Fibroblast of skin of back (primary cell): ENCODE measurements at regions not wholly inside any gene's neighbourhood (a gene's known extent, or its start where the extent isn't known, plus 50 kb on each side); places are given as distances from the start of the nearest gene placed in this dataset.
"Not testable (repeated sequence)": the region's sequence is repeated elsewhere in the genome, so short reads cannot be mapped to it uniquely, and the experiment has no call there.

Experiments
- DNase-seq: peaks from one replicate; pipeline ENCODE4 v3.0.0-alpha.2; 2013

DNA sequence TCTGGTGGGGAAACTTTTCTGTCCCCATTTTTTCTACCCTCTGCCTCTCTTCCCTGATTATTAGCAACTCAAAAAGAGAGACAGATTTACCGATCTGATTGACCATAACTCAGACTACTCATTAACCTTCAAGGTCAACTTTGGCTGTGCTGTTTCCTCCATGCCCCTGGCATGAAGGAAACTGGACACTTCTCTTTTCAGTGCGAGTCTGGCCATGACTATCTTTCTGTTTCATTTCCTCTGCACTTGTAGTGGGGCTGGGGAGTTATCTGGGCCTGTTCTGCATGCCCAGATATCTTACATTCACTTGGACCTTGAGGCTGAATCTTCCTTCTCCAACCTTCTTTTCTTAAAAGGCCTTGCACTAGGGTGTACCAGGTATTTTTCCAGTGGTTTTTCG, 76.9 kb upstream of the SLCO2A1 start:
- DNase-seq, result no peak

DNA sequence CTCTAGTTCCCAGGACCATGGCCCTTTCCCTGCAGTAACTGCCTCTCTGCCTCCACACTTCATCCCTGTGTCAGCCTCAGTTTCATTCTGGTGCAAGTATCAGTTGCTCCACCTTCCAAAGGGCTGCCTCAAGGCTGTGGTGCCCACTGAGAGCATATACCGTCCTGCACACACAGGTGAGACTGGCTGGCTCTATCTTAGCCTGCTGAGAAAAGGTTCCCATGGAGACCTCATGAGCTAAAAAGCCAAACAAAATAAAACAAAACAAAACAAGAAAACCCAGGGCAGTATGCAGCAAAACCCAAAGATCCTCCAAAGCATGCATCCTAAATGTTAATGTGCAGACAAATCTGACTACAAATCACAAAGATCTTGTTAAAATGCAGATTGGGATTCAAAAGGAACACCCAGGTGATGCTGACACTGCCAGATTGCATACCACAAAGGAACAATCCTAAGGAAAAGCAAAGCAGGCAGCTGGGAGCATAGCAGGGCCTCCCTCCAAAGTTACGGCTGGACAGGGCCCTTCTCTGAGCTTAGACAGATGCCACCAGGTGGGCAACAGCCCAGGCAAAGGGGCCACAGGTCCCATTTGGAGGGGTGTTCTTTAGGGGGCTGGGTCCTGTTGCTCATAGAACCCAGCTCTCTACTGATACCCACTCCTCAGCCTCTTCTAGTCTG, 76.3 kb upstream of the SLCO2A1 start:
- DNase-seq, result no peak

DNA sequence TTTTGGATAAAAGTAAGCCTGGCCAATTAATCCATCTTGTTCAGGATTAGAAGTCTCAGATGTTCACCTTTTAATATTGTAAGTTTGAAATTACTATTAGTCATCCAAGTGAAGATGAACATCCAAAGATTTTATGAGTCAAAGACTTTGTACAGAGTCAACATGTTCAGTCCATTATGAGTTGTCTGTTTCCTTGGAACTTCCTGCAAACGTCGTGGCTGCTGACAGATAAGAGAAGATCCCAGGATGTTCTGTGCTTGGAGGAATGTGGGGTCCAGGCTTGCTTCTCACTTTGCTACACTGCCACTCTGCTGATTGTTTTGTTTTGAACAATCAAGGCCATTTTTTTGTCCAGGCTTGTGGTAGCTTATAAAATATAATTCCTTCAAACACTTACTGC, 74.3 kb upstream of the SLCO2A1 start:
- peak; percentile 43 for DNase-seq

DNA sequence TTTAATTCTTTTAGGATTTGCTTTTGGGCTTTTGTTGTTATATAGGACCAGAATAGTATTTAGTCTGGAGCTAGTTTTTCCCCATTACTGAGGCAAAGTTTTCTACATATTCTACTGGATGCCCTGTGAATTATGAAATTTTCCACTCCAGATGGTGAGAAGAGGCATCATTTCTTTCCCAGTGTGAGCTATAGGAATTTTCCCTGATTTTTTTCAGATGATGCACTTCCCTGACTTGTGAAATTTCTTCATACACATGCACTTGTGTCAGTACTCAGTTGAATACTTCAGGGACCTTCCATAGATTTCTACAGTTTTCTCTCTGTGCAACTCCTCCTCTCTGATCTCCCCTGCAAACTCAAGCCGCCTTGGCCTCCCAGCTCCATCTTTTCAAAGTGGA, 73.7 kb upstream of the SLCO2A1 start:
- no peak for DNase-seq

DNA sequence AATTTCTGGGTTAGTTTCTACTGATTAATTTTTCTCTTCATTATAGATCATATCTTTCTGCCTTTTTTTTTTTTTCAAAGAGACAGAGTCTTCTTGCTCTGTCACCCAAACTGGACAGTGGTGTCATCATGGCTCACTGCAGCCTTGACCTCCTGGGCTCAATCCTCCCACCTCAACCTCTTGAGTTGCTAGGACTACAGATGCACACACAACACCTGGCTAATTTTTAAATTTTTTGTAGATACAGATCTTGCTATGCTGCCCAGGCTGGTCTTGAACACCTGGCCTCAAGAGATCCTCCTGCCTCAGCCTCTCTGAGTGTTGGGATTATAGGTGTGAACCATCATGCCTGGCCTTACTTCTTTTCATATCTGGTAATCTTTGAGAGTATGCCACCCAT, 73.3 kb upstream of the SLCO2A1 start:
- DNase-seq, result no peak

DNA sequence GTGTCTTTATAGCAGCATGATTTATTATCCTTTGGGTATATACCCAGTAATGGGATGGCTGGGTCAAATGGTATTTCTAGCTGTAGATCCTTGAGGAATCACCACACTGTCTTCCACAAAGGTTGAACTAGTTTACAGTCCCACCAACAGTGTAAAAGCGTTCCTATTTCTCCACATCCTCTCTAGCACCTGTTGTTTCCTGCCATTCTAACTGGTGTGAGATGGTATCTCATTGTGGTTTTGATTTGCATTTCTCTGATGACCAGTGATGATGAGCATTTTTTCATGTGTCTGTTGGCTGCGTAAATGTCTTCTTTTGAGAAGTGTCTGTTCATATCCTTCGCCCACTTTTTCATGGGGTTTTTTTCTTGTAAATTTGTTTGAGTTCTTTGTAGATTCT, 66.5 kb upstream of the SLCO2A1 start:
- DNase-seq, result not testable (repeated sequence)

DNA sequence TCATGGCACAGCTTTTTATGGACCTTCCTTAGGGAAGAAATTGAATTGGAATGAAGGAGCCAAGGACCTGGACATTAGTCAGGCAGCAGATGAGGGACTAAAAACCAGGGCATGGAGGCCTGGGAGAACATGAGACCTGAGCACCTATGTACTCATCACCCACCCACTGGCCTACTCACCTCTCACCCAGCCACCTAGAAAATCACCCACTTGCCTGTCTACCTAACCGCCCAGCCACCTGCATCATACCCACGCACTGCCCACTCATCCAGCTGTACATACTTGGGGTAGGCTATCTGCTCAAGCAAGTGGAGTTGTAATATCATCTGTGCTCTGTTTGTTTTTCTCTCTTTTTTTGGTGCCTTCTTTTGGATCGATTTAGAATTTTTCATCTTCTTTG, 65.3 kb upstream of the SLCO2A1 start:
- DNase-seq, result no peak

DNA sequence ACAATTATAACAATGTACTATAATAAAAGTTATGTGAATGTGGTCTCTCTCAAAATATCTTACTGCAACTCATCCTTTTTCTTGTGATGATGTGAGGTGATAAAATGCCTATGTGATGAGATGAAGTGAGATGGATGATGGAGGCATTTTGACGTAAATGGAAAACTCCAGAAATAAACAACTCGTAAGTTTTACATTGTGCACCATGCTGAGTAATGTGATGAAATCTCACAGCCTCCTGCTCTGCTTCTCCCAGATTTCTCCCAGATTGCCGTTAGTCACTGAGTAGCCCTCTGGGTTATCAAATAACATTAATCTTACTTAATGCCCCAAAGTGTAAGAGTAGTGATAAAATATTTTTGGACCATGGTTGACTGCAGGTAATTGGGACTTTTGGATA, 64.8 kb upstream of the SLCO2A1 start:
- DNase-seq, result peak; percentile 35

DNA sequence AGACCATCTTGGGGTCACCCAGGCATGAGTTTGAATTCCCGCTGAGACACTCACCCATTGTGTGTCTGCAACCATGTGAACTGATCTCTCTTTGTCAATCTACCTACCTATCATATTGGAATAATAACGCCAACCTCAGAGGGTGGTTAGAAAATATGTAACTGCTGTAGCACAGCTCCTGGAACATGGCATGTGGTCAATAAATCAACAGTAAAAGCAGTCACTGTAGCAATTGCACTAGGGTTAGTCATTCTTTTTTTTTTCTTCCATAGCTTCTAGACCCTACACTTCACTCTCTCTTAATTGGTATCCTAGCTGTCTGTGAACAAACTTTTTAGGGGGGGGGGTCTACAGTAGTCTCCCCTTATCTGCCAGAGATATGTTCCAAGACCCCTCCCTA, 64.2 kb upstream of the SLCO2A1 start:
- DNase-seq, result no peak

DNA sequence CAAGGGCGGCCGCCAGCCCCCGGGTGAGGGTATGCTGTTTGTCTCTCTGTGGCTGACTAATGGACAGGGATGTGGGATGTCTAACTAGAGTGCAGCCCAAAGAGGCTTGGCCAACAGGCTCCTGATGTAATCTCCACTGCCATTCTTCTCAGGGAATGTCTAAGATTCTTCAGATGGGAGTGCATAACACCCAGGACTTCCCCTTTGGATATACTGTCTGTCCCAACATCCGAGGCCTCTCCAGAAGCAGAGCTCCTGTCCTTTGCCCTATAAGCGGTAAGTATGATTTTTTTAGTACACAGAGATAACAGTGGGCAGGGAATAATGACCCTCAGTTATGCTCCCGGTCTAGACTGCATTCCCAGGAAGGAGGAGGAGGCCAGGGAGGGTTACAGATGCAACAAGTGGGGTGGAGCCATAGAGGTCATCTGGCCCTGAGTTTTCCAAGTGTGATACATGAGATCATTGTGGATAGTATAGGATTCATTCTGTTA, 62.5 kb upstream of the SLCO2A1 start:
- DNase-seq, result no peak

DNA sequence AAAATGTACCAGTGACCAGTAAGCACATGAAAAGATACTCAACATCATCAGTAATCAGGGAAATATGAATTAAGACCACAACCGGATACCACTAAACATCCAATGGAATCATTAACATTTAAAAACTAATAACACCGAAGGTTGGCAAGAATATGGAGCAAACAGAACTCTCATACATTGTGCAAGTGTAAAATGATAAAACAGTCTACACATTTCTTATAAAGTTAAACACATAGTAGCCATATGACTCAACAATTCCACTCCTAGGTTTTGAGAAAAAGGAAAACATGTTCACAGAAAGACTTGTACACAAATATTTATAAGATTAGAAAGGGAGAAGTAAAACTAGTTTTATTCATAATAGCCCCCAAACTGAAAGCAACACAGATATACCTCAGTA, 60.3 kb upstream of the SLCO2A1 start:
- DNase-seq, result no peak

DNA sequence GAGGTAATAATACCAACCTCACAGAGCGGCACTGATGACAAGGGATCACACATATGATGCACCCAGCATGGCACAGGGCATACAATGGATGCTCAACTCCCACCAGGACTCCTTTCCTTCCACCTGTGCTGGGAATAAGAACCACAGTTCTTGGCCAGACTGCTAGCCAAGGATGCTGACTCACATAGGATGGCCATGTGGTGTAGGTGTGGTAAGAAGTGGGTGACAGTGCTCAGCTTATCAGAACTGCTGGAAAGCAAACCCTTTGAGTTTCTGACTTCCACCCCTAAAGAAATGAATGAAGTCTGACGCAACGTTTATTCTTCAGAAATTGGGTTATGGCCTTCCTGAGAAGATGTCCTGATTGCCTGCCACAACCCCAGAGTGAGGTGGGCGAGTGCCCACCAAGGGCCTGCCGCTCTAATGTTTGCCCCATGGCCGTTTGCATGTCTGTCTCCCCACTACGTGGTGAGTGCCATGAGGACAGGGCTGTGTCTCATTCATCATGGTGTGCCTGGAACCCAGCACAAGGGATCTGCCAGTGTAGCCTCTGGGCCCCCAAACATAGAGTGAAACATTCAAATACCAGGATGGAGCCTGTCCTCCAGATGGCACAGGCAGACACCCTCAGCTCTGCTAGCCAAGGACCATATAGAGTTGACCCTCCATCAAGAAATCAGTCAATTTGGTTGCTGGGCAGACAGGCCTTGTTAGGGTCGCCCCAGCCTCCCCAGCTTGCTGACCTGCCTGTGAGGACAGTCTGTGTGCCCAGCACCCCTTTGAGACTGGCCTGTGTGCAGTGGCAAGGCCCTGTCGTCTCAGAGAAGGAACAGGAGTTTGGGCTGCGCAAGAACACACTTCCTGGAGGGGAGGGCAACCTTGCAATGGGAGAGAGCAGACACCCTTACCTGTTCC, 57.6 kb upstream of the SLCO2A1 start:
- no peak for DNase-seq

DNA sequence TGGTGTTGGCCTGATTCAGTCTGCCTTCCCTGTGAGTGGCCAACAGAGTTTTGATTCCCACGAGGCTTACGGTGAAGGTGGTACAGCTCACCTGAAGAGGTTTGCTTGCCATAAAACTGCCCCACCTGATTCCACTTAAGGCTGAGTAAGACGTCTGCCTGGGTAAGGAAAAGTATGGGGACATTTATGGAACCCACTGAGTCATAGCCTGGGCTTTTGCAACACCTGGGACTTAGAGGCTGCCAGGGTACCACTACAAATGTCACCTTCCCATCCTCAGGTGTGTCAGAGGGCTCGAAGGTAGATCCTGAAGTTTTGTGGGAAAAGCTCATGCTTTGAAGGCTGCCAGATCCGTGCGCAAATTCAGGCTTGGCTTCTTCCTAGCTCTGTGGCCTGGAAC, 56.9 kb upstream of the SLCO2A1 start:
- DNase-seq, result no peak

DNA sequence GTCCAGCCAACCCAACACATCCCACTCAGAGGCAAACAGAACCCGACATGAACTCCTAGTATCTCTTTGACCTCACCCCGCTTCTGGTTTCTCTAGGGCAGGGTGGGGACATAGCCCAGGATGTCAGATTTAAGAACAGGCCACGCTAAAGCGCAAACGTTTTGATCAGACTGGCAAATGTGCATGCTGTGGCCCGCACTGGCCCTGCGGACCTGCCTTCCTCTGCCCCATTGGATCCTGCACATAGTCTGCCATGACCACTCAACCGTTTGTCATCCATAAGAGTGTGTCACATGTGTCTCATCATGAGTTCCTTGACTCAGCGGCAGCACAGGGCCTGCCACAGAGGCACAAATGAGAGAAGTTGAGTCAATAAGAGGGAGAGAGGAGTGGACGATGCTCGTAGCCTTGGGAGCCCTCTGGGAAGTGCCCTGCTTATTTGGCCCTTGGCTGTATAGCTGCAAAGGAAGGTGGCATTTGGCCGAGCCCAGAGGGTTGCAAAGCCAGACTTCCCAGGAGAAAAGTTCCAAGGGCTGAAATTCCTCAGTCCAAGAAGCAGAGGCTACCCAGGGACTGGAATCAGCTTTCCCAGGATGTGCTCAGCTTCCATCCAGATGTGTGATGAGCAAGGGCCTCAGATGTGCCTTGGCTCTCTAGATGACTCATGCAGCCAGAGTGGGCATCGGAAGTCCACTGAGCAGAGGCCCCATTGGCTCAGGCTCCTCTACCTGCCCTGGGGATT, 55.5 kb upstream of the SLCO2A1 start:
- DNase-seq, result no peak

DNA sequence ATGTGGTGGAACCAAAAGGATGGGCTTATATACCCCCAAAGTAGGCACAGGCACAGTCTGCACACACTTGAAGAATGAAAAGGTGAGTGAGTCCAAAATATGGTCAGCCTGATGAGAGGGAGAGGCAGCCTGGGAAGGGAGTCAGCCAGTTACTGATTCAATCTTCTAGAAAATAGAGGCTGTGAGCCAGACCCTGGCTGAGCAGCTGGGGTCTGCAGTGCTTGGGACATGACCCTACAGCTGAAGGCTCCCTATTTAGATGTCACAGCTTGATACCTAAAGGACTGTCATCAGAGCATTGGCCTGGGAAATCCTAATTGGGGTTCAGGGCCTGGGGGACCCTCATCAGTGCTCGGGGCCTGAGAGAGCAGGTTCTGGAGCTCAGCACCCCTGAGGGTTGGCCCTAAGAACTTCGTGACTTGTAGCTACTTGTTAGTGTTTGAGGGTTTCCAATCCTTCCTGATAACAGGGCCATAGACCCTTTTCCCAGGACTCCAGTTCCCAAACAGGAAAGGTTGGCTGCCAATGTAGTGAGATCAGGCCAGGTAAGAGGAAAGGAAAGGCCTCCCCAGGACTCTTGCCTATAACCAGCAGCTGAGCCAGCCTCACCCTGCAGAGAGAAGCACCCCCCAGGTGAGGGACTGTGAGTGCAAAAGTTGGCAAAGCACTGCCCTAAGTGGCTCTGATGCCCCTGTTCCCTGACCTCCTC, 54.7 kb upstream of the SLCO2A1 start:
- DNase-seq, result no peak

DNA sequence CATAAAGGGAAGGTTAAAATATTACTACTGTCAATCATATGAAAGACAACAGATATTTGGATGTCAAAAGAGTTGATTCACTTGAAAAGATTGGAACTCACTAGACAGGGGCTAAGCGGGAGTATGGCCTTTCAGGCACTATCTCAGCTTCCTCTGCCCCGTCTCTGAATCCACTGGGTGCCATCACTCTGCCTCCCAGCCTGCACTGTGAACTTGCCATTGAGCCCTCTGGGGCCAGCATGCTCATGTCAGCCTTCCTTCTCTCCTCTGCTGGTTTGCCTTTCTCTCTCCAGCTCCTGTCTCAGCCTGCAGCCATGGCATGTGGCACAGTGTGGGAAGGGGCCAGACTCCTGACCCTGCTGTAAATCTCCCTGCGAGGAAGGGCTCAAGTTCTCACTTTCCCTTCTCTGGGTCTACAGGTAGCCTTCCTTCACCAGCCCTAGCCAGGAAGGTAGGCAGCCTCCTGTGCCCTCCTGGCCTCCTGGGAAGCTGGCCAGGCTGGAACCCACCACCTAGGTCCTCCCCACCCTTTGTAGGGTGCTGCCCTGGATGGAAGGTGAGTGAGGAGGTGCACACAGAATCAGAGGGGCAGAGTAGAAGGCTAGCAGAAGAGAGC, 54.0 kb upstream of the SLCO2A1 start:
- no peak for DNase-seq

DNA sequence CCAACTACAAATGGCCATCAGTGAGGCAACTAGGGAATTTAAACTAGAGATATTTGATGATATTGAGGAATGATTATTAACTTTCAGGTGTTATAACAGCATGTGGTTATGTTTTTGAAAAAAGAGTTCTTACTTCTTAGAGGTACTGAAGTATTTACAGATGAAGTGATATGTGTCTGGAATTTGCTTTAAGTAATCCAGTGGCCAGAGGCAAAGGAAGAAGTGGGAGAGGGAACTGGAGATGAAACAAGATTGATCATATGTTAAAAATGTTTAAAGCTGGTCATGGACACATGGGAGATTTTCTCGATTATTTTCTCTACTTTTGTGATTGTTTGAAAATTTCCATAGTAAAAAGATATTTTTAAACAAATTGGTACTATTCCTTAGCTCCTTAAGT, 53.3 kb upstream of the SLCO2A1 start:
- no peak for DNase-seq

DNA sequence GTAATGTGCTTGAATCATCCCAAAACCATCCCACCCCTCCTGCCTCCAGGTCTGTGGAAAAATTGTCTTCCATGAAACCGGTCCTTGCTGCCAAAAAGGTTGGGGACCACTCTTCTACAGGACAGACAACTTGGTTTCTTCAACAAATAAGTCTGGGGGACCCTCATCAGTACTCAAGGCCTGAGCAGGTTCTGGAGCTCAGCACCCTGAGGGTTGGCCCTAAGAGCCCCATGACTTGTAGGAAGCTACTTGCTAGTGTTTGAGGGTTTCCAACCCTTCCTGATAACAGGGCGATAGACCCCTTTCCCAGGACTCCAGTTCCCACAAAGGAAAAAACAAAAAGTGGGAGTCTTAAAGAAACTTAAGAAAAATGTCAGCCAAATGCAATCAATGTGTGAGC, 52.9 kb upstream of the SLCO2A1 start:
- DNase-seq, result no peak

DNA sequence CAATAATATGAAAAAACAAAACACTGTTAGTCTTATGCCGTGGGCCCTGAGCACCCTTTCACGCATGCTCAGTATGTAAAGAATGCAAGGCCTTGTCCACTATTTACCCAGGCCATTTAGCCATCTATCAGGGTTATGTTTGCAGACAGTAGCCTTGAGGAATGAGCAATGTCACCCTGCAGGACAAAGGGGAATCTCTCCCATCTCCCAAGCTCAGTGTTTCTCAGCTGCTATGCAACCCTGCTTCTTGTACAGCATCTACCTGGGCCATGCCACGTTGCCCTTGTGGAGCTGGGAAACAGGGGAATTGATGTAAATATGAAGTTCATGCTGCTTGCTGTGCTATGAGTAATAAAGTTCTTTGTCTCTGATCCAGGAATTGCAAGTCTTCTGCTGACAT, 51.5 kb upstream of the SLCO2A1 start:
- DNase-seq, result no peak

DNA sequence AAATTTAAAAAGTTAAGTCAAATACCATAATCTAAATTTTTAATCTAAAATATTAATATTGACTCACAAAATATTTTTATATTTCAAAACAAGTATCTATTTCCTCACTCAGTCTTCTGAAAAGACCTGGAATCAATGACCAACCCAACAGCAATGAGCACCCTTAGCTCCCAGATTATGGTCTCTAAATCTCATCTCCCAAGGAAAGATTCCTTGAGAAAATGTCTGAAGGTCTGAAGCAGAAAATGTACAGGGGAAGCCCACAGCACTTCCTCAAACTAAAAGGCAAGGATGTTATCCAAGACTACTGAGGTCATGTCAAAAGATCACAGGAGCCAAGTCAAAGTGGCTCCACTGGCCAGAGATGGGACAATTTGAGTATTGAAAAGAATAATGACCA, 51.0 kb upstream of the SLCO2A1 start:
- no peak for DNase-seq

DNA sequence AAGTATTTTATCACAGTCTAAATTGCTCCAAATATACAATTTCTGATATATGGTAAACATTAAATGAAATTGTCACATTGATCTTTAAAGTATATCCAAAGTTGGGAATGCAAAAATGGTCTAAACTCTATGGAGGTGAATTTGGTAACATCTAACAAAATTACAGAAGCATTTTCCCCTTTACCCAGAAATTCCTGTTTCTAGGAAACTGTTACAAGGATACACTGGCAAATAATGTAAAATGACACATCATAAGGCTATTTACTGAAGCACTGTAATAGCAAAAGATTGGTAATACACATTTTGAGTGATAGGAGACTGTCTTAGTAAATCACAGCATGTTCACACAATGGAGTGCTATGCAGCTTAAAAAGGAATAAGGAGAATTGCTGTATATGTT, 50.0 kb upstream of the SLCO2A1 start:
- DNase-seq, result no peak
